IPS DF 4.7 (cell line): ENCODE measurements at regions not wholly inside any gene's neighbourhood (a gene's known extent, or its start where the extent isn't known, plus 50 kb on each side); places are given as distances from the start of the nearest gene placed in this dataset.
"Not testable (repeated sequence)": the region's sequence is repeated elsewhere in the genome, so short reads cannot be mapped to it uniquely, and the experiment has no call there.

ENCODE experiments used
- DNase-seq: peaks from one replicate; pipeline ENCODE4 v3.0.0-alpha.2; 2013; ENCODE audit warnings: low spot score; ENCODE audit errors: extremely low read depth

GRCh38 chr3:164155400-164155799 lies 922.9 kb downstream of the SI start:
- DNase-seq, result no peak

- no peak for DNase-seq
Observed at GRCh38 chr3:164144824-164145223, 933.5 kb downstream of the SI start.

GRCh38 chr3:164132878-164133277 lies 945.4 kb downstream of the SI start:
- DNase-seq, result no peak

GRCh38 chr3:164113371-164114332 lies 964.6 kb downstream of the SI start:
- no peak for DNase-seq

- DNase-seq, result no peak
Observed at GRCh38 chr3:164096352-164096751, 981.9 kb downstream of the SI start.

GRCh38 chr3:164095949-164096348 lies 982.3 kb downstream of the SI start:
- DNase-seq, result no peak

- no peak for DNase-seq
Observed at GRCh38 chr3:164095279-164095678, 983.0 kb downstream of the SI start.

GRCh38 chr3:164094546-164094945 lies 983.8 kb downstream of the SI start:
- DNase-seq, result no peak

- DNase-seq, result no peak
Observed at GRCh38 chr3:164080208-164080607, 998.1 kb downstream of the SI start.

GRCh38 chr3:164064298-164064697 lies 1014.0 kb downstream of the SI start:
- no peak for DNase-seq

GRCh38 chr3:164060923-164061322 lies 1017.4 kb downstream of the SI start:
- DNase-seq, result no peak

GRCh38 chr3:164049847-164050246 lies 1028.4 kb downstream of the SI start:
- no peak for DNase-seq

GRCh38 chr3:164048451-164048850 lies 1029.8 kb downstream of the SI start:
- DNase-seq, result no peak

GRCh38 chr3:164040991-164041390 lies 1037.3 kb downstream of the SI start:
- DNase-seq, result no peak

- DNase-seq, result no peak
Observed at GRCh38 chr3:164030194-164030593, 1048.1 kb downstream of the SI start.

- no peak for DNase-seq
Observed at GRCh38 chr3:164024786-164025185, 1053.5 kb downstream of the SI start.

GRCh38 chr3:164023480-164023879 lies 1054.8 kb downstream of the SI start:
- DNase-seq, result no peak

GRCh38 chr3:164018500-164018899 lies 1059.8 kb downstream of the SI start:
- no peak for DNase-seq

- no peak for DNase-seq
Observed at GRCh38 chr3:164007765-164008164, 1070.5 kb downstream of the SI start.

GRCh38 chr3:164004205-164004604 lies 1074.1 kb downstream of the SI start:
- DNase-seq, result peak; percentile 22

- DNase-seq, result not testable (repeated sequence)
Observed at GRCh38 chr3:164003016-164003415, 1075.3 kb downstream of the SI start.

- DNase-seq, result no peak
Observed at GRCh38 chr3:163983940-163984339, 1094.4 kb downstream of the SI start.

- DNase-seq, result no peak
Observed at GRCh38 chr3:163971861-163972260, 1106.4 kb downstream of the SI start.
